H1 (cell line): ENCODE measurements at regions not wholly inside any gene's neighbourhood (a gene's known extent, or its start where the extent isn't known, plus 50 kb on each side); places are given as distances from the start of the nearest gene placed in this dataset.

Experiments used
- CTCF ChIA-PET: fragments of 300-600 bp; sonication (Branson Sonifier 250); formaldehyde crosslinking; loops from one replicate; lab custom pipeline; 2021; ENCODE audit not compliant: partially characterized antibody; lab: Charles Lee
- POLR2A ChIA-PET: fragments of 300-600 bp; sonication (Branson Sonifier 250); formaldehyde crosslinking; loops from one replicate; lab custom pipeline; 2021; ENCODE audit warnings: inconsistent platforms; ENCODE audit not compliant: partially characterized antibody; lab: Charles Lee
- DNase-seq, 2 experiments: peaks; one replicate each; pipeline versions ENCODE4 v3.0.0 to v3.0.0-alpha.2; 2010 to 2022; ENCODE audit warnings: low spot score in 2 of 2, low read depth in 1 of 2, mixed read lengths in 1 of 2
- FAIRE-seq: peaks from 2 replicates; lab custom pipeline; 2011; peaks lifted over from hg19 to GRCh38; lab: Jason Lieb, UNC
- H2AFZ ChIP-seq: 2 replicates; pipeline ENCODE4 v1.8.1; 2012; ENCODE audit warnings: low read length, inconsistent platforms
- H2AK5ac ChIP-seq: 2 replicates; pipeline ENCODE4 v1.6.1; 2013; ENCODE audit warnings: low read depth, low read length
- H2BK120ac ChIP-seq: replicated peaks from 2 replicates; pipeline ENCODE3; 2013; ENCODE audit warnings: low read depth, low read length, inconsistent platforms
- H2BK12ac ChIP-seq: 2 replicates; pipeline ENCODE4 v1.6.1; 2013; ENCODE audit warnings: low read depth, low read length
- H2BK15ac ChIP-seq: 2 replicates; pipeline ENCODE4 v1.6.1; 2013; ENCODE audit warnings: low read length
- H2BK20ac ChIP-seq: 2 replicates; pipeline ENCODE4 v1.6.1; 2013; ENCODE audit warnings: low read length
- H2BK5ac ChIP-seq: 2 replicates; pipeline ENCODE4 v1.6.1; 2013; ENCODE audit warnings: low read depth, low read length
- H3K14ac ChIP-seq: 2 replicates; pipeline ENCODE4 v1.6.1; 2013; ENCODE audit warnings: inconsistent platforms; ENCODE audit not compliant: insufficient read length
- H3K18ac ChIP-seq: 2 replicates; pipeline ENCODE4 v1.6.1; 2013; ENCODE audit warnings: low read length; ENCODE audit errors: extremely low read depth
- H3K23ac ChIP-seq: 2 replicates; pipeline ENCODE4 v1.6.1; 2013; ENCODE audit warnings: inconsistent platforms; ENCODE audit not compliant: insufficient read length
- H3K23me2 ChIP-seq: 2 replicates; pipeline ENCODE4 v1.6.1; 2013; ENCODE audit warnings: low read depth, low read length
- H3K27ac ChIP-seq: 2 replicates; pipeline ENCODE4 v1.6.1; 2011; ENCODE audit warnings: low read depth, low read length, inconsistent platforms
- H3K27me3 ChIP-seq, 4 experiments: replicated peaks in 1 of 4; 1 replicate in 1 of 4; 2 replicates in 3 of 4; pipeline versions ENCODE4 v1.6.1 to v1.8.1; 2011 to 2013; ENCODE audit warnings: low read length in 3 of 4, mild to moderate bottlenecking in 3 of 4, inconsistent platforms in 2 of 4, mixed read lengths in 2 of 4, moderate library complexity in 1 of 4; ENCODE audit not compliant: control insufficient read depth in 3 of 4, insufficient read depth in 3 of 4; ENCODE audit errors: extremely low read depth in 1 of 4
- H3K36me3 ChIP-seq, 4 experiments: 2 replicates each; pipeline versions ENCODE4 v1.6.1 to v1.8.1; 2011 to 2013; ENCODE audit warnings: mild to moderate bottlenecking in 4 of 4, low read length in 3 of 4, moderate library complexity in 2 of 4, control low read depth in 1 of 4, inconsistent platforms in 1 of 4; ENCODE audit not compliant: insufficient read depth in 4 of 4, control insufficient read depth in 2 of 4
- H3K4ac ChIP-seq: replicated peaks from 2 replicates; pipeline ENCODE3; 2013; ENCODE audit warnings: low read length, low read depth, mixed read lengths, inconsistent platforms; ENCODE audit not compliant: insufficient read length
- H3K4me1 ChIP-seq, 4 experiments: replicated peaks in 1 of 4; 1 replicate in 1 of 4; 2 replicates in 3 of 4; pipeline versions ENCODE4 v1.6.1 to v1.8.1; 2011 to 2013; ENCODE audit warnings: low read length in 3 of 4, inconsistent platforms in 2 of 4, mixed read lengths in 1 of 4; ENCODE audit not compliant: insufficient read depth in 4 of 4, control insufficient read depth in 3 of 4
- H3K4me2 ChIP-seq, 2 experiments: 2 replicates each; pipeline versions ENCODE4 v1.6.1 to v1.8.1; 2011 to 2013; ENCODE audit warnings: low read depth in 2 of 2, low read length in 2 of 2, control low read depth in 1 of 2, inconsistent platforms in 1 of 2, mild to moderate bottlenecking in 1 of 2; ENCODE audit not compliant: insufficient read depth in 1 of 2
- H3K4me3 ChIP-seq, 4 experiments: fragments of 200-600, 300-600 bp in 1 of 4; sonication (generic), shearing (Covaris generic), sonication (Bioruptor Twin) in 1 of 4; 2 replicates each; pipeline versions ENCODE4 v1.5.1 to v1.8.1; 2011 to 2016; ENCODE audit warnings: low read length in 4 of 4, low read depth in 3 of 4, control low read depth in 2 of 4, inconsistent platforms in 2 of 4, mild to moderate bottlenecking in 2 of 4, mixed read lengths in 1 of 4, moderate library complexity in 1 of 4; ENCODE audit not compliant: insufficient read depth in 2 of 4; ENCODE audit errors: extremely low read depth in 1 of 4
- H3K56ac ChIP-seq: replicated peaks from 2 replicates; pipeline ENCODE3; 2013; ENCODE audit warnings: low read depth, mild to moderate bottlenecking, mixed read lengths, low read length, inconsistent platforms; ENCODE audit not compliant: insufficient read length
- H3K79me1 ChIP-seq: 2 replicates; pipeline ENCODE4 v1.6.1; 2013; ENCODE audit warnings: low read depth, low read length, control low read depth
- H3K79me2 ChIP-seq, 2 experiments: 2 replicates each; pipeline versions ENCODE4 v1.6.1 to v1.8.1; 2012 to 2013; ENCODE audit warnings: low read length in 2 of 2, mild to moderate bottlenecking in 2 of 2, inconsistent platforms in 1 of 2; ENCODE audit not compliant: insufficient read depth in 2 of 2, control insufficient read depth in 1 of 2
- H3K9ac ChIP-seq, 4 experiments: replicated peaks in 1 of 4; 1 replicate in 1 of 4; 2 replicates in 3 of 4; pipeline versions ENCODE4 v1.6.1 to v1.8.1; 2011 to 2013; ENCODE audit warnings: low read depth in 3 of 4, low read length in 3 of 4, control low read depth in 2 of 4, mild to moderate bottlenecking in 2 of 4, moderate library complexity in 2 of 4, inconsistent platforms in 1 of 4; ENCODE audit errors: extremely low read depth in 1 of 4
- H3K9me3 ChIP-seq, 2 experiments: 2 replicates each; pipeline versions ENCODE4 v1.6.1 to v1.8.1; 2012 to 2013; ENCODE audit warnings: mild to moderate bottlenecking in 2 of 2, moderate library complexity in 2 of 2, control low read depth in 1 of 2, inconsistent platforms in 1 of 2, low read depth in 1 of 2, low read length in 1 of 2, mixed read lengths in 1 of 2; ENCODE audit not compliant: insufficient read depth in 2 of 2
- H4K20me1 ChIP-seq, 2 experiments: replicated peaks in 1 of 2; 2 replicates each; pipeline versions ENCODE3 to v1.8.1; 2011 to 2013; ENCODE audit warnings: inconsistent platforms in 2 of 2, low read length in 2 of 2, mild to moderate bottlenecking in 1 of 2; ENCODE audit not compliant: insufficient read depth in 2 of 2, control insufficient read depth in 1 of 2
- H4K5ac ChIP-seq: 2 replicates; pipeline ENCODE4 v1.6.1; 2013; ENCODE audit warnings: low read length, low read depth, mixed read lengths, inconsistent platforms; ENCODE audit not compliant: insufficient read length
- H4K8ac ChIP-seq: 2 replicates; pipeline ENCODE4 v1.8.0; 2013; ENCODE audit warnings: mild to moderate bottlenecking, moderate library complexity, low read length, inconsistent platforms; ENCODE audit not compliant: insufficient read depth; ENCODE audit errors: extremely low read depth
- H4K91ac ChIP-seq: replicated peaks from 2 replicates; pipeline ENCODE3; 2013; ENCODE audit warnings: low read length, mixed read lengths, inconsistent platforms; ENCODE audit not compliant: insufficient read length
- CBX8 ChIP-seq: fragments of 300-800, 300-1000 bp; sonication (generic); IDR thresholded peaks from 2 replicates; pipeline ENCODE4 v1.7.1; 2016; ENCODE audit warnings: low read depth, low read length, borderline replicate concordance
- EZH2 ChIP-seq: fragments of 200-600 bp; sonication (generic); IDR thresholded peaks from 2 replicates; pipeline ENCODE4 v1.7.1; 2012; ENCODE audit warnings: low read depth, mild to moderate bottlenecking, moderate library complexity, low read length, inconsistent platforms; ENCODE audit not compliant: severe bottlenecking
- JUN ChIP-seq: IDR thresholded peaks from 2 replicates; pipeline ENCODE4 v1.6.1; 2011; ENCODE audit warnings: low read depth, mild to moderate bottlenecking, improper control_type of control experiment, low read length
- MAFK ChIP-seq: IDR thresholded peaks from 2 replicates; pipeline ENCODE4 v1.6.1; 2012; ENCODE audit warnings: low read depth, mild to moderate bottlenecking, improper control_type of control experiment, low read length
- NANOG ChIP-seq: IDR thresholded peaks from 2 replicates; pipeline ENCODE4 v1.6.1; 2011; ENCODE audit warnings: low read length, low read depth, mild to moderate bottlenecking, inconsistent platforms; ENCODE audit not compliant: insufficient read depth, poor library complexity, severe bottlenecking
- POLR2AphosphoS5 ChIP-seq: IDR thresholded peaks from 2 replicates; pipeline ENCODE4 v1.6.1; 2011; ENCODE audit warnings: low read depth, low read length
- SIRT6 ChIP-seq: IDR thresholded peaks from one replicate; pipeline ENCODE4 v1.7.1; 2012; ENCODE audit warnings: low read length, inconsistent platforms
- SIX5 ChIP-seq: IDR thresholded peaks from 2 replicates; pipeline ENCODE4 v1.6.1; 2011; ENCODE audit warnings: mild to moderate bottlenecking, low read depth, low read length
- SUZ12 ChIP-seq: fragments of 200-600 bp; sonication (generic); IDR thresholded peaks from 2 replicates; pipeline ENCODE4 v1.6.1; 2012; ENCODE audit warnings: mild to moderate bottlenecking, inconsistent platforms, low read length, moderate library complexity, mixed read lengths
- TAF7 ChIP-seq: optimal IDR thresholded peaks from 2 replicates; pipeline ENCODE3; 2011; ENCODE audit warnings: low read depth, mild to moderate bottlenecking, inconsistent platforms, low read length, moderate library complexity, borderline replicate concordance
- ZNF274 ChIP-seq: IDR thresholded peaks from 2 replicates; pipeline ENCODE4 v1.7.0; 2012; ENCODE audit warnings: low read length, borderline replicate concordance; ENCODE audit errors: extremely low read depth
- WGBS, 2 experiments: shearing (Covaris generic) in 1 of 2; methylation state at CpG; one replicate each; pipeline versions ENCODE4 v1.1.6 to v1.1.7; 2013 to 2015; ENCODE audit warnings: low lambda C conversion rate in 2 of 2, mixed read lengths in 2 of 2, inconsistent platforms in 1 of 2, low coverage in 1 of 2, missing lambda C conversion rate in 1 of 2; ENCODE audit not compliant: insufficient replicate concordance in 2 of 2, insufficient coverage in 1 of 2, insufficient read length in 1 of 2; ENCODE audit errors: extremely low coverage in 1 of 2, missing lambda C conversion rate in 1 of 2; 5-methylcytosine and 5-hydroxymethylcytosine counted together
- TF ChIP-seq, protein P1 (sequence below): IDR thresholded peaks from 2 replicates; pipeline ENCODE4 v1.6.1; 2011; ENCODE audit warnings: low read length, improper control_type of control experiment
- TF ChIP-seq, protein P2 (sequence below): IDR thresholded peaks from 2 replicates; pipeline ENCODE4 v1.6.1; 2012; ENCODE audit warnings: low read length, inconsistent platforms

DNA sequence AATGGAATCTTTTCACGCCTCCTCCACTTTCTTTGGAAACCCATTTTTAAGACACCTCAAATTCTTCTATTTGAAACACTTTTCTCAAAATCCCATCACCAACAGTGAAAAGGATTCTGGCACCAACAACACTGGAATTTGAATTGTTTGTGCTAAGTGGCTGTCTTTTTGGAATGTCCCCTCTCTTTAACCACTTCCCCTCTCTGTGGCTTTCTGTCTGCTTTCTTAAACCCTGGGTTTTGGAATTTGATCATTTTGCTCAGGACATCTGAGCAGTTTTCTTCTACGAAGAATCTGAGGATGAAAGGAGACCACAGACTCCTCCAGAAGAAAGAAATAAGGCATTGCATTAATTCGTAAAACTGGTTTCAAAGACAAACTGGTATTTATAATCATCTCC lies 89.0 kb downstream of the MXRA5 start:
- no peak overlapping the region for H2BK120ac ChIP-seq
- H3K56ac ChIP-seq = no peak overlapping the region
- H4K91ac ChIP-seq = no peak overlapping the region
- no peaks in the 10 kb centered on the region for H3K9me3 ChIP-seq
- H3K4ac ChIP-seq = no peak overlapping the region
- no peak overlapping the region for H3K4me3 ChIP-seq
- DNase-seq (no peak), FAIRE-seq (no peak)
- no peak overlapping the region for H4K8ac ChIP-seq
- H3K27ac ChIP-seq = no peak overlapping the region
- no peaks in the 10 kb centered on the region for H3K79me1 ChIP-seq
- CTCF ChIA-PET = no interaction called here
- no peak overlapping the region for H2BK20ac ChIP-seq
- no peak overlapping the region for H4K5ac ChIP-seq
- H3K23me2 ChIP-seq = no peaks in the 10 kb centered on the region
- H3K9ac ChIP-seq = no peak overlapping the region
- H3K14ac ChIP-seq = no peak overlapping the region
- POLR2A ChIA-PET = no interaction called here
- H3K23ac ChIP-seq = no peak overlapping the region
- WGBS, 2 experiments = 93% methylated on average over 3 of the region's 3 CpGs; no CpG with 5 or more reads in 1 of the 2 experiments
- no peaks in the 10 kb centered on the region for H4K20me1 ChIP-seq
- H3K79me2 ChIP-seq = no peaks in the 10 kb centered on the region
- no peak overlapping the region for H2AFZ ChIP-seq
- no peaks in the 10 kb centered on the region for H3K4me1 ChIP-seq
- H3K18ac ChIP-seq = no peak overlapping the region
- H2BK12ac ChIP-seq = no peak overlapping the region
- H3K27me3 ChIP-seq = no peaks in the 10 kb centered on the region
- no peak overlapping the region for H2BK15ac ChIP-seq
- no peak overlapping the region for H2AK5ac ChIP-seq
- H3K4me2 ChIP-seq = no peak overlapping the region
- no peak overlapping the region for H2BK5ac ChIP-seq
- H3K36me3 ChIP-seq = no peaks in the 10 kb centered on the region
- TF ChIP-seq EZH2 (no peak), SIX5 (no peak), NANOG (no peak), JUN (no peak), CBX8 (no peak), POLR2AphosphoS5 (no peak), SUZ12 (no peak), SIRT6 (no peak), ZNF274 (no peak), MAFK (no peak), TAF7 (no peak)
- TF ChIP-seq, protein P1, sequence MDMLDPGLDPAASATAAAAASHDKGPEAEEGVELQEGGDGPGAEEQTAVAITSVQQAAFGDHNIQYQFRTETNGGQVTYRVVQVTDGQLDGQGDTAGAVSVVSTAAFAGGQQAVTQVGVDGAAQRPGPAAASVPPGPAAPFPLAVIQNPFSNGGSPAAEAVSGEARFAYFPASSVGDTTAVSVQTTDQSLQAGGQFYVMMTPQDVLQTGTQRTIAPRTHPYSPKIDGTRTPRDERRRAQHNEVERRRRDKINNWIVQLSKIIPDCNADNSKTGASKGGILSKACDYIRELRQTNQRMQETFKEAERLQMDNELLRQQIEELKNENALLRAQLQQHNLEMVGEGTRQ = no peak
- TF ChIP-seq, protein P2, sequence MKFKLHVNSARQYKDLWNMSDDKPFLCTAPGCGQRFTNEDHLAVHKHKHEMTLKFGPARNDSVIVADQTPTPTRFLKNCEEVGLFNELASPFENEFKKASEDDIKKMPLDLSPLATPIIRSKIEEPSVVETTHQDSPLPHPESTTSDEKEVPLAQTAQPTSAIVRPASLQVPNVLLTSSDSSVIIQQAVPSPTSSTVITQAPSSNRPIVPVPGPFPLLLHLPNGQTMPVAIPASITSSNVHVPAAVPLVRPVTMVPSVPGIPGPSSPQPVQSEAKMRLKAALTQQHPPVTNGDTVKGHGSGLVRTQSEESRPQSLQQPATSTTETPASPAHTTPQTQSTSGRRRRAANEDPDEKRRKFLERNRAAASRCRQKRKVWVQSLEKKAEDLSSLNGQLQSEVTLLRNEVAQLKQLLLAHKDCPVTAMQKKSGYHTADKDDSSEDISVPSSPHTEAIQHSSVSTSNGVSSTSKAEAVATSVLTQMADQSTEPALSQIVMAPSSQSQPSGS = no peak
